ENCODE measurements at regions not wholly inside any gene's neighbourhood (a gene's known extent, or its start where the extent isn't known, plus 50 kb on each side); places are given as distances from the start of the nearest gene placed in this dataset.
A peak's percentile ranks its signal among the peaks of the same experiment; 100 is the strongest.

- Mint-ChIP-seq H3K27ac (no peak overlapping the region), H3K4me1 (no peaks in the 10 kb centered on the region), H3K27me3 (no peaks in the 10 kb centered on the region), H3K9me3 (no peaks in the 10 kb centered on the region), H3K36me3 (ENCODE audit: low read depth) (no peaks in the 10 kb centered on the region), H3K4me3 (no peak overlapping the region)
- intact Hi-C loops (cut with micrococcal nuclease) = no loop called here
- no peak for ATAC-seq (ENCODE audit: low read depth)
- TF ChIP-seq CTCF (IDR thresholded peaks at IDR 0.05) = no peak
- POLR2A ChIA-PET = no interaction called here
- CTCF ChIA-PET = interaction anchor here (0.8 kb wide), 1 partner anchor 201 kb away, joined by 3 read pairs; no protein-coding TSS in a partner anchor
- no peak for DNase-seq
Measured at GRCh38 chr12:116502141-116502725, 56.9 kb upstream of the MAP1LC3B2 start.

- no peaks in the 10 kb centered on the region for H3K27me3 Mint-ChIP-seq
- no peak for ATAC-seq (ENCODE audit: low read depth)
Measured at GRCh38 chr12:116502989-116503496, 56.1 kb upstream of the MAP1LC3B2 start.

GRCh38 chr12:116504438-116504837 is 54.7 kb upstream of the MAP1LC3B2 start:
- CTCF ChIA-PET = no interaction called here
- Mint-ChIP-seq H3K27me3 (no peaks in the 10 kb centered on the region), H3K36me3 (ENCODE audit: low read depth) (no peaks in the 10 kb centered on the region), H3K9me3 (no peaks in the 10 kb centered on the region), H3K27ac (no peak overlapping the region), H3K4me1 (peaks cover 8% of the 10 kb centered on the region), H3K4me3 (no peak overlapping the region)
- ATAC-seq (ENCODE audit: low read depth) = no peak
- no peak for DNase-seq
- intact Hi-C loops (cut with micrococcal nuclease) = no loop called here
- POLR2A ChIA-PET = no interaction called here
- TF ChIP-seq CTCF (IDR thresholded peaks at IDR 0.05) = no peak

More at GRCh38 chr12:116502989-116503496, 56.1 kb upstream of the MAP1LC3B2 start:
- H3K9me3 Mint-ChIP-seq = no peaks in the 10 kb centered on the region
- CTCF ChIA-PET = no interaction called here
- no peak overlapping the region for H3K27ac Mint-ChIP-seq
- no peak overlapping the region for H3K4me3 Mint-ChIP-seq
- TF ChIP-seq CTCF (IDR thresholded peaks at IDR 0.05) = no peak
- intact Hi-C loops (cut with micrococcal nuclease) = no loop called here
- no peaks in the 10 kb centered on the region for H3K36me3 Mint-ChIP-seq (ENCODE audit: low read depth)
- DNase-seq = no peak
- H3K4me1 Mint-ChIP-seq = peaks cover 4% of the 10 kb centered on the region
- POLR2A ChIA-PET = interaction anchor here (0.5 kb wide), 1 partner anchor 108 kb away, joined by 3 read pairs; no protein-coding TSS in a partner anchor

GRCh38 chr12:116506697-116507064 is 52.5 kb upstream of the MAP1LC3B2 start:
- Mint-ChIP-seq H3K36me3 (ENCODE audit: low read depth) (no peaks in the 10 kb centered on the region), H3K27ac (no peak overlapping the region), H3K9me3 (no peaks in the 10 kb centered on the region), H3K4me1 (peaks cover 8% of the 10 kb centered on the region), H3K27me3 (no peaks in the 10 kb centered on the region), H3K4me3 (no peak overlapping the region)
- intact Hi-C loops (cut with micrococcal nuclease) = no loop called here
- ChIA-PET POLR2A (no interaction called here), CTCF (interaction anchor here (2.3 kb wide), 1 partner anchor 53 kb away, joined by 6 read pairs; the partner anchor contains the start of gene MAP1LC3B2)
- TF ChIP-seq CTCF (IDR thresholded peaks at IDR 0.05) = no peak
- ATAC-seq (ENCODE audit: low read depth) (no peak), DNase-seq (no peak)

GRCh38 chr12:116508145-116509121 is 50.7 kb upstream of the MAP1LC3B2 start:
- ChIA-PET CTCF (no interaction called here), POLR2A (interaction anchor here (3.0 kb wide), 1 partner anchor 51 kb away, joined by 18 read pairs; the partner anchor contains the start of gene MAP1LC3B2)
- no peaks in the 10 kb centered on the region for H3K27me3 Mint-ChIP-seq
- peak; percentile 94 for ATAC-seq (ENCODE audit: low read depth)
- H3K4me3 Mint-ChIP-seq = peak overlapping the region; percentile 80
- H3K4me1 Mint-ChIP-seq = peaks cover 8% of the 10 kb centered on the region
- H3K36me3 Mint-ChIP-seq (ENCODE audit: low read depth) = no peaks in the 10 kb centered on the region
- intact Hi-C loops (cut with micrococcal nuclease) = loop anchor here (1.0 to 2.0 kb wide), 3 partner anchors 25 to 86 kb away; partner anchors contain the start of gene MAP1LC3B2
- no peak for TF ChIP-seq CTCF (IDR thresholded peaks at IDR 0.05)
- DNase-seq = peak; percentile 57
- H3K9me3 Mint-ChIP-seq = no peaks in the 10 kb centered on the region
- H3K27ac Mint-ChIP-seq = no peak overlapping the region

Data from activated B cell treated with CpG ODN at 0.5 μM for 24 hours (primary cell).